Fibroblast of lung (primary cell): ENCODE measurements at regions not wholly inside any gene's neighbourhood (a gene's known extent, or its start where the extent isn't known, plus 50 kb on each side); places are given as distances from the start of the nearest gene placed in this dataset.

Source experiments
- DNase-seq, 2 donors: peaks; one replicate each; pipeline versions ENCODE4 v3.0.0 to v3.0.0-alpha.2; 2010; ENCODE audit warnings: low read depth in 2 of 2
- H2AFZ ChIP-seq: 2 replicates; pipeline ENCODE4 v1.5.1; 2012; ENCODE audit warnings: low read length, control low read depth, inconsistent platforms
- H3K27ac ChIP-seq: 2 replicates; pipeline ENCODE4 v1.5.1; 2011; ENCODE audit warnings: low read length, control low read depth; ENCODE audit not compliant: insufficient read depth
- H3K27me3 ChIP-seq: 2 replicates; pipeline ENCODE4 v1.5.1; 2011; ENCODE audit warnings: mild to moderate bottlenecking, low read length; ENCODE audit not compliant: control insufficient read depth, insufficient read depth
- H3K36me3 ChIP-seq: 2 replicates; pipeline ENCODE4 v1.5.1; 2011; ENCODE audit warnings: low read length; ENCODE audit not compliant: control insufficient read depth, insufficient read depth
- H3K4me1 ChIP-seq: 2 replicates; pipeline ENCODE4 v1.5.1; 2011; ENCODE audit warnings: low read length; ENCODE audit not compliant: control insufficient read depth, insufficient read depth; ENCODE audit errors: extremely low read depth
- H3K4me2 ChIP-seq: 2 replicates; pipeline ENCODE4 v1.5.1; 2011; ENCODE audit warnings: low read length, control low read depth; ENCODE audit not compliant: insufficient read depth; ENCODE audit errors: extremely low read depth
- H3K4me3 ChIP-seq, 4 experiments: fragments of 200-600 bp in 1 of 4; sonication (generic) in 1 of 4; replicated peaks in 1 of 4; 2 replicates each; pipeline ENCODE4 v1.5.1; 2011 to 2016; ENCODE audit warnings: low read length in 4 of 4, low read depth in 3 of 4, mild to moderate bottlenecking in 3 of 4, control low read depth in 2 of 4, inconsistent platforms in 1 of 4, mixed read lengths in 1 of 4; ENCODE audit not compliant: insufficient read depth in 1 of 4; ENCODE audit errors: control extremely low read depth in 1 of 4
- H3K79me2 ChIP-seq: 2 replicates; pipeline ENCODE4 v1.5.1; 2012; ENCODE audit warnings: mild to moderate bottlenecking, low read length, inconsistent platforms; ENCODE audit not compliant: control insufficient read depth, insufficient read depth
- H3K9ac ChIP-seq: 2 replicates; pipeline ENCODE4 v1.5.1; 2011; ENCODE audit warnings: mild to moderate bottlenecking, low read length, control low read depth; ENCODE audit not compliant: insufficient read depth
- H3K9me3 ChIP-seq: 2 replicates; pipeline ENCODE4 v1.5.1; 2012; ENCODE audit warnings: low read depth, low read length; ENCODE audit not compliant: control insufficient read depth, insufficient read depth
- H4K20me1 ChIP-seq: 2 replicates; pipeline ENCODE4 v1.5.1; 2011; ENCODE audit warnings: low read length; ENCODE audit not compliant: control insufficient read depth, insufficient read depth; ENCODE audit errors: extremely low read depth
- CTCF ChIP-seq, 2 donors: IDR thresholded peaks in 1 of 2; conservative IDR thresholded peaks in 1 of 2; 1 replicate in 1 of 2; 2 replicates in 1 of 2; pipeline ENCODE4 v1.5.1; 2011 to 2012; ENCODE audit warnings: low read length in 2 of 2, control low read depth in 1 of 2, inconsistent platforms in 1 of 2, low read depth in 1 of 2, mild to moderate bottlenecking in 1 of 2
- EZH2 ChIP-seq: IDR thresholded peaks from 2 replicates; pipeline ENCODE4 v1.5.1; 2012; ENCODE audit warnings: low read length, control low read depth, mild to moderate bottlenecking; ENCODE audit errors: missing control alignments

- Histone ChIP-seq H2AFZ (no peak overlapping the region), H3K9me3 (no peaks in the 10 kb centered on the region), H3K79me2 (no peaks in the 10 kb centered on the region), H3K4me3 (no peak overlapping the region), H3K4me1 (no peaks in the 10 kb centered on the region), H3K27me3 (no peaks in the 10 kb centered on the region), H3K27ac (no peak overlapping the region), H3K36me3 (no peaks in the 10 kb centered on the region), H4K20me1 (no peaks in the 10 kb centered on the region), H3K4me2 (no peak overlapping the region), H3K9ac (no peak overlapping the region)
- DNase-seq = no peak
- TF ChIP-seq EZH2 = no peak
- TF ChIP-seq CTCF (conservative IDR thresholded peaks at IDR 0.05 in 1 of 2, IDR thresholded peaks at IDR 0.05 in 1 of 2; ENCODE audit: low read depth in 1 of 2, low read length in 2 of 2) = no peak
These were observed 1963.3 kb upstream of the PIK3C3 start for GRCh38 chr18:39991696-39992265.

GRCh38 chr18:39990540-39990939 lies 1964.5 kb upstream of the PIK3C3 start:
- Histone ChIP-seq H3K9ac (no peak overlapping the region), H3K4me1 (no peaks in the 10 kb centered on the region), H3K27me3 (no peaks in the 10 kb centered on the region), H4K20me1 (no peaks in the 10 kb centered on the region), H3K27ac (no peak overlapping the region), H3K4me3 (no peak overlapping the region), H2AFZ (no peak overlapping the region), H3K79me2 (no peaks in the 10 kb centered on the region), H3K4me2 (no peak overlapping the region), H3K9me3 (no peaks in the 10 kb centered on the region), H3K36me3 (no peaks in the 10 kb centered on the region)
- DNase-seq = no peak
- TF ChIP-seq EZH2 (no peak), CTCF (conservative IDR thresholded peaks at IDR 0.05 in 1 of 2, IDR thresholded peaks at IDR 0.05 in 1 of 2; ENCODE audit: low read depth in 1 of 2, low read length in 2 of 2) (no peak)

GRCh38 chr18:39976771-39977170 lies 1978.3 kb upstream of the PIK3C3 start:
- no peak for TF ChIP-seq CTCF (conservative IDR thresholded peaks at IDR 0.05 in 1 of 2, IDR thresholded peaks at IDR 0.05 in 1 of 2; ENCODE audit: low read depth in 1 of 2, low read length in 2 of 2)
- TF ChIP-seq EZH2 = no peak
- Histone ChIP-seq H3K27ac (no peak overlapping the region), H3K4me3 (no peak overlapping the region), H3K9me3 (no peaks in the 10 kb centered on the region), H3K36me3 (no peaks in the 10 kb centered on the region), H3K27me3 (no peaks in the 10 kb centered on the region), H3K79me2 (no peaks in the 10 kb centered on the region), H3K4me1 (no peaks in the 10 kb centered on the region), H3K9ac (no peak overlapping the region), H3K4me2 (no peak overlapping the region), H4K20me1 (no peaks in the 10 kb centered on the region), H2AFZ (no peak overlapping the region)
- DNase-seq = no peak
